ENCODE measurements at regions not wholly inside any gene's neighbourhood (a gene's known extent, or its start where the extent isn't known, plus 50 kb on each side); places are given as distances from the start of the nearest gene placed in this dataset.

DNA sequence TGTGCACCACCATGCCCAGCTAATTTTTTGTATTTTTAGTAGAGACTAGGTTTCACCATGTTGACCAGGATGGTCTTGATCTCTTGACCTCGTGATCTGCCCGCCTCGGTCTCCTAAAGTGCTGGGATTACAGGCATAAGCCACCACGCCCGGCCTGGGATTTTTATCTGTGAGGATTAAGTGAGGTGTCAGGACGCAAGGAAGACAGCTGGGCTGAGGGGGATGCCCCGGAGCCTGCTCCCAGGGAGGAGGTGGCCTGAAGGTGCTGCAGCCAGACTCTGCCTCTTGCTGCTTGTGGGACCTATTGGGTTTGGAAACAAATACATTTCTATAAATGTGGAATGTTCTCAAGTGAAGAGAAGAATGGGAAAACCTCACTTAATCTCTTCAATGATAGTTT lies 131.6 kb downstream of the OLFM4 start:
- TF ChIP-seq, protein P1, sequence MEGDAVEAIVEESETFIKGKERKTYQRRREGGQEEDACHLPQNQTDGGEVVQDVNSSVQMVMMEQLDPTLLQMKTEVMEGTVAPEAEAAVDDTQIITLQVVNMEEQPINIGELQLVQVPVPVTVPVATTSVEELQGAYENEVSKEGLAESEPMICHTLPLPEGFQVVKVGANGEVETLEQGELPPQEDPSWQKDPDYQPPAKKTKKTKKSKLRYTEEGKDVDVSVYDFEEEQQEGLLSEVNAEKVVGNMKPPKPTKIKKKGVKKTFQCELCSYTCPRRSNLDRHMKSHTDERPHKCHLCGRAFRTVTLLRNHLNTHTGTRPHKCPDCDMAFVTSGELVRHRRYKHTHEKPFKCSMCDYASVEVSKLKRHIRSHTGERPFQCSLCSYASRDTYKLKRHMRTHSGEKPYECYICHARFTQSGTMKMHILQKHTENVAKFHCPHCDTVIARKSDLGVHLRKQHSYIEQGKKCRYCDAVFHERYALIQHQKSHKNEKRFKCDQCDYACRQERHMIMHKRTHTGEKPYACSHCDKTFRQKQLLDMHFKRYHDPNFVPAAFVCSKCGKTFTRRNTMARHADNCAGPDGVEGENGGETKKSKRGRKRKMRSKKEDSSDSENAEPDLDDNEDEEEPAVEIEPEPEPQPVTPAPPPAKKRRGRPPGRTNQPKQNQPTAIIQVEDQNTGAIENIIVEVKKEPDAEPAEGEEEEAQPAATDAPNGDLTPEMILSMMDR (IDR thresholded peaks at IDR 0.05), result no peak
- no peak for TF ChIP-seq POLR2A (IDR thresholded peaks at IDR 0.05)

All from uterus (tissue), 2 donors.